Astrocyte (in vitro differentiated cells and primary cell): ENCODE measurements at regions not wholly inside any gene's neighbourhood (a gene's known extent, or its start where the extent isn't known, plus 50 kb on each side); places are given as distances from the start of the nearest gene placed in this dataset.

ENCODE experiments used
- CTCF ChIP-seq: IDR thresholded peaks from 2 replicates; pipeline ENCODE4 v1.5.1; 2011; ENCODE audit warnings: low read depth, mild to moderate bottlenecking, inconsistent platforms, low read length, moderate library complexity; ENCODE audit not compliant: insufficient read depth
- EZH2 ChIP-seq: IDR thresholded peaks from 2 replicates; pipeline ENCODE4 v1.6.1; 2012; ENCODE audit warnings: mild to moderate bottlenecking, low read length, inconsistent platforms; ENCODE audit not compliant: insufficient read depth

GRCh38 chr20:4068708-4069107, 53.4 kb upstream of the RNF24 start:
- no peak for TF ChIP-seq CTCF
- TF ChIP-seq EZH2: no peak
